SKM-1 treated with dmso at 0.1 percent for 144 hours (cell line): ENCODE measurements at regions not wholly inside any gene's neighbourhood (a gene's known extent, or its start where the extent isn't known, plus 50 kb on each side); places are given as distances from the start of the nearest gene placed in this dataset.

Source experiments
- DNase-seq: peaks from one replicate; lab custom pipeline; 2025; ENCODE audit not compliant: unreplicated experiment; lab: John Stamatoyannopoulos, UW

GRCh38 chr7:25762511-25763462, 389.2 kb upstream of the NFE2L3 start:
- DNase-seq: no peak

- DNase-seq: no peak
Observed at GRCh38 chr7:25763463-25763860, 388.5 kb upstream of the NFE2L3 start.

- DNase-seq: no peak
Observed at GRCh38 chr7:25765110-25765655, 386.8 kb upstream of the NFE2L3 start.

GRCh38 chr7:25770235-25770634, 381.8 kb upstream of the NFE2L3 start:
- no peak for DNase-seq

GRCh38 chr7:25770670-25771069, 381.3 kb upstream of the NFE2L3 start:
- DNase-seq: no peak

- DNase-seq: no peak
Observed at GRCh38 chr7:25771491-25771890, 380.5 kb upstream of the NFE2L3 start.

- no peak for DNase-seq
Observed at GRCh38 chr7:25772802-25773201, 379.2 kb upstream of the NFE2L3 start.

GRCh38 chr7:25774675-25775074, 377.3 kb upstream of the NFE2L3 start:
- no peak for DNase-seq

- no peak for DNase-seq
Observed at GRCh38 chr7:25775570-25775969, 376.4 kb upstream of the NFE2L3 start.

- DNase-seq: no peak
Observed at GRCh38 chr7:25775999-25776743, 375.8 kb upstream of the NFE2L3 start.

- no peak for DNase-seq
Observed at GRCh38 chr7:25776744-25777123, 375.3 kb upstream of the NFE2L3 start.

- no peak for DNase-seq
Observed at GRCh38 chr7:25777969-25778708, 373.9 kb upstream of the NFE2L3 start.

- DNase-seq: no peak
Observed at GRCh38 chr7:25779002-25779546, 372.9 kb upstream of the NFE2L3 start.

GRCh38 chr7:25780904-25781303, 371.1 kb upstream of the NFE2L3 start:
- no peak for DNase-seq

- no peak for DNase-seq
Observed at GRCh38 chr7:25781704-25782103, 370.3 kb upstream of the NFE2L3 start.

GRCh38 chr7:25786936-25787335, 365.1 kb upstream of the NFE2L3 start:
- DNase-seq: no peak

GRCh38 chr7:25787336-25787735, 364.7 kb upstream of the NFE2L3 start:
- no peak for DNase-seq

- DNase-seq: no peak
Observed at GRCh38 chr7:25788371-25788770, 363.6 kb upstream of the NFE2L3 start.

- no peak for DNase-seq
Observed at GRCh38 chr7:25788961-25789620, 362.9 kb upstream of the NFE2L3 start.
